NCI-H460 (cell line): ENCODE measurements at regions not wholly inside any gene's neighbourhood (a gene's known extent, or its start where the extent isn't known, plus 50 kb on each side); places are given as distances from the start of the nearest gene placed in this dataset.

ENCODE experiments used
- DNase-seq: peaks from one replicate; pipeline ENCODE4 v3.0.0-alpha.2; 2016; ENCODE audit warnings: low read depth; ENCODE audit errors: extremely low read depth

DNA sequence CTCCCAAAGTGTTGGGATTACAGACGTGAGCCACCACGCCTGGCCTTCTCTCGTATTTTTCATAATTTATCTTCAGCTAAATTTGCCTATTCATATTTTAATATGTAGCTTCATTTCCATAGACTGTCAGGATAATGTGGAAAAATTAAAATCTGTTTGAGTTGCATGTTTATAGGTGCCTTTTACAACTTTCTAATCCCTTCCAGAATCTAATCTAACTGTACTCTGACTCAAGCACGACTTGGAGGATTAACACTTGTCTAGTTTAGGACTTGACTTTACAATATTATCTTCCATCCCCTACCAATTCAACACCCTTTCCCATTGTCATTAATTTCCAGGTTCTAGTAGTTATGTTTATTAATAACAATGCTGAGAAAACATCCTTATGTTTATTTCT lies 1761.5 kb downstream of the MAT2B start:
- DNase-seq, result no peak

- no peak for DNase-seq
Observed at GRCh38 chr5:165272436-165272835, 1767.0 kb downstream of the MAT2B start.

DNA sequence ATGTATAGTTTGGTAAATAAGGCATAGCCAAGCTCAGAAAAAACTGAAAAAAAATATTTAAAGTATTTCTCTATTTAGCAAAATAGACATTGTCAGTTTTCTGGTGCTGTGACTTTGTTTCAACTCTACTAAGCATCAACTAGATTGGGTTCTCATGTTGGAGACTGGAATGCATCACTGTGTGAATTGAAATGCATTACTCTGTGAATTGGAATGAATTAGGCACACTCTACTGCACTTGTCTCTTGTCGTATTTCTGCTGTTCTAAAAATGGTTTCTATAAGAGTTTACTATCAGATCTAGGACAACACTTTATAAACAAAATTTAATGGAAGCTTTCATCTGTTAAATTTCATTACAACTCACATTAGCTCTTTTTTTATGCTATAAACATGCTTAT lies 1772.2 kb downstream of the MAT2B start:
- no peak for DNase-seq

GRCh38 chr5:165282491-165282890 lies 1777.1 kb downstream of the MAT2B start:
- no peak for DNase-seq

GRCh38 chr5:165286692-165287091 lies 1781.3 kb downstream of the MAT2B start:
- no peak for DNase-seq

DNA sequence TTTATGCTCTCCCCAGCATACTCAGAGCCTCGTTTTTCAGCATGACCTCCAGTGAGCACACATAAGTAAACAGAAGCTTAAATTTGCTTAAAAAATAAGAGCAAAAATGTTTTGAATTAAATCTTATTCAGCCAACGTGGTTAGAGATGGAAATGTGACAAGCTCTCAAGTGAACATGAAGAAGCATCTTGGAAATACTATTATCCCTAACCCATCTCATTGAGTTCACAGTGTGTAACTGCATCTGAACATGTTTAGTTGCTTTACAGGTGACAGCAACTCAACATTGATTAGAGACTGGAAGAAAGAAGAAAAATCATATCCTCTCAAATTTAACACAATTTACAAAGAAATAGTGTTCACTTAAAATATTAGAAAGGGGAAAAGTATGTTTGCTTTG lies 1785.1 kb downstream of the MAT2B start:
- DNase-seq, result no peak

GRCh38 chr5:165296401-165297130 lies 1791.1 kb downstream of the MAT2B start:
- DNase-seq, result no peak

DNA sequence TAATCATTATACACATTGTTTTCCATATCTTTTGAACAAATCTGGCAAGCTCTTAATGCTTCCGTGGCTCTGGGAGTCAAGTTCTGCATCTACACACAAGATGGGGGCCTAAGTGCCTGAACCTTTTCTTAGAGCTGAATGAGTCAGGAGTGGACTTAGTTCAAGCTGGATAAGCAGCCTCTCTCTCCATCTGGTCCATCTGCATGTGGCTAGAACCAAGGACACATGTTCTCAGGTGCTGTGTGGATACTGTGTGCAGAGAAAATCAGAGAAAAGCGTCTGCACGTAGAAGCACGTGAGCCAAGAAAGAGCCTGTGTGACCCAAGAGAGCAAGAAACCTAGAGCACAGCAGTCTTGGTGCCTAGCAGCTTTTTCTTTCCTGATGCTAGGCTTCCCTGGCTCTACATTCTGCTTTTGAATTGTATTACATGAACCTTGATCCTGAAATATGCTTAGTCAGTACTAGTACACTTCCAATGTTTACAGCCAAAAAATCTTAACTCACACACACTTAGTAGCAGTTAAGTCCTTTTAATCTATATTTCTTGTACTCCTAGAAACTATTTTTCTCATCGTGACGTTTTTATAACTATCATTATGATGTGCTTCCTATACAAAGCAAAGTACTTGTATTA lies 1798.9 kb downstream of the MAT2B start:
- DNase-seq, result no peak

- DNase-seq, result no peak
Observed at GRCh38 chr5:165305596-165305995, 1800.2 kb downstream of the MAT2B start.

- DNase-seq, result no peak
Observed at GRCh38 chr5:165309446-165309845, 1804.0 kb downstream of the MAT2B start.

GRCh38 chr5:165310031-165310430 lies 1804.6 kb downstream of the MAT2B start:
- DNase-seq, result no peak

DNA sequence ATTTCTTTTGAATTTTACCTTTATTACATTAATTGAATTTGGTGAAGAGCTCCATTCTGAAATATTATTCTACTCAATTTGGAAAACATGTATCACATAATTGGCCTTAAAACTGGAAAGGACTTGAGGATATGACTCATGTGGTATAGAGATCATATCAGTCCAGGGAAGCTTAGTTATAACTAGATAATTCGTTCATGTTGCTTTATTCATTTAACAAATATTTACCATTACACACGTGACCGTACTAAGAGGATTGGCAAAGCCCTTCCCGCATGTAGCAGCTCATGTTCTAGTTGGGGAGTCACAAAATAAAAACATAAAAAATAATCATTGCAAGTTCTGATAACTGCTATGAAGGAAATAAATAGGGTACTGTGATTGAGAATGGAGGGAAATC lies 1816.5 kb downstream of the MAT2B start:
- DNase-seq, result no peak

GRCh38 chr5:165325221-165325620 lies 1819.8 kb downstream of the MAT2B start:
- DNase-seq, result no peak

GRCh38 chr5:165327631-165328030 lies 1822.2 kb downstream of the MAT2B start:
- DNase-seq, result no peak

GRCh38 chr5:165328846-165329245 lies 1823.4 kb downstream of the MAT2B start:
- DNase-seq, result no peak

- no peak for DNase-seq
Observed at GRCh38 chr5:165333623-165334022, 1828.2 kb downstream of the MAT2B start.

GRCh38 chr5:165334201-165334600 lies 1828.8 kb downstream of the MAT2B start:
- no peak for DNase-seq

DNA sequence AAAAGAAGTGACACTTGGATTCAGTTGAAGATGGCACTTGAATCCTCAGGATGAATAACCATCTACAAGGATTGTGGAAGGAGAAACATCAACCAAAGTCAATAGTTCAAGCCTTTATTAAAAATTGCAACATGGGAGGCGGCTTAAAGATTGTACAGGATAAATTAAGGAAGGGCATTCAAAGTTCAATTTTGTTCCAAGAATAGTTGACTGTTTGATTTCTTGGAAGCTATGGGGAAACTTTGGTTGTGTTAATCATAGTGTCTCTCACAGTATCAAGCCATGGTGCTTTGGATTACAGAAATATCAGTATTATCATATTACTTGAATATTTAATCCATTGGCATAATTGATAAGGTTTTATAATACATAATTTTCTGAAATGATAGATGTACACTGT lies 1844.3 kb downstream of the MAT2B start:
- no peak for DNase-seq

DNA sequence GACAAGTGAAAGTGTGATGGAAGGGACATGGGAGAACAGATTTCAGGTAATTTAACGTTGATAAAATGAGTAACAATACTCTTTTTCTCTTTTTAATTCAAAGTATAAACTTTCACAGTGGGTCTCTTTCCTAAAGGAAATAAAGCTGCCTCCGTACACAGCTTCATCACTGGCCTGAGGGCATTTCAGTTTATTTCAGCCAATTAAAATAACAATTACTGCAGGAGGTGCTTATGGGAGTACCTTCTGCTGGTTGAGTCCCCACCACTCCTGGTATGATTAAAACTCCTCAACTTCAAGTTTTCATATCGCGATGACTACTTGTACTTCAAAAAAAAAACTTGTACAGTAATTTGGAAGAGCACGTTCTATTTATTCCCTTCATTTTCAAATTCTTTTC lies 1845.9 kb downstream of the MAT2B start:
- no peak for DNase-seq

DNA sequence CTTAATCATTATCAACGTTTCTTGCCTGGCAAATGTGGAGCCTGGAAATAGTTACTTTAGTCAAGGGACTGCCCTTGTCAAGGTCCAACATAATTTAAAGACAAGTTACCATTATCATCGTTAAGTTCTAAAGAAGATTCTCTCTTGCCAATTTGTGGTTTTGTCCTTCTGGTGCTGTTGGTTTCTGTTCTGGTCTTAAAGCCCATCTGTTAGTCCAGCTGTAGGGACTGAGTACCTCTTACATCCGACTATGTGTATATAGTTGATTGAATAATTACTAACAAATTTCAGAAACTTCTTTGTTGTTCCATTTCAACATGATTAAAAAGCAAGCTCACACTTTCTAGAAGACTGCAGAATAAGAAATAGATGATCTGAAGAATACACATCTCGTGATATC lies 1854.9 kb downstream of the MAT2B start:
- no peak for DNase-seq

DNA sequence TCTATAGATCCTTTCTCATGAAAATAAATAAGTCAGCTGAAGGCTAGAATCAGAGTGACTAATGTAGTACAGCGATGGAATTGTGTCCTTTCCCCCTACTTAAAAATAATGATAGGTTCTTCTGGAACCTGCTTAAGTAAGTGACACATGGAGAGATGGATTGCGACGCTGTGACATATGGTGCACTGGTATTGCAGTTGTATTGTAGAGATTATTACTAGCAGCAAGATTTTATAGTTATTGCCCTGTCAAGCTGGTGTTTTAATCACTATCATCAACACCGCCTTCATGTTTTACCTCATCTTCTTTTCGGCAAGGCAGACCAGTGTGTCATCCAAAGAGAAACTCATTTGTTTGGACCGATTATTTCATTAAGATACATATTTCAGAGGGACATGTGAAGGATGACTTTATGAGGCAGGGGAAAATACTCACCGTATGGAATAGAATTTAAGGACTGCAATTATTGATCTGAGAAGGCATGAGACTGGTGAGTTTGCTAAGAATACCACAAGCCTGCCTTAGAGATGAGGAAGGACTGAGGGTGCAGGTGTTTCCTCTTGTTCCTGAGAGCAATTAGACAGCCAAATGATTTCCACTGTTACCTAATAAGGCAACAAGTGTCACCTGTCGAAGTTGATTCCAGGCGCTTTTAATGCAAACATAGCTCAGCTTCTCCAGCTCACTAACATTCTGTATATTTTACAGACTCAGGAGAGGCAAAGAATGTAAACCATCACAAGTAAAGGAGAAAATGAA lies 1855.5 kb downstream of the MAT2B start:
- DNase-seq, result no peak

GRCh38 chr5:165370233-165370632 lies 1864.8 kb downstream of the MAT2B start:
- no peak for DNase-seq
